Glutamatergic neuron (in vitro differentiated cells): ENCODE measurements at regions not wholly inside any gene's neighbourhood (a gene's known extent, or its start where the extent isn't known, plus 50 kb on each side); places are given as distances from the start of the nearest gene placed in this dataset.

Experiments
- DNase-seq: peaks from one replicate; pipeline ENCODE4 v3.0.0; 2022
- H3K27ac Mint-ChIP-seq: one replicate; pipeline ENCODE4 v1.8.0; 2020; ENCODE audit warnings: mild to moderate bottlenecking, mixed read lengths, inconsistent platforms; ENCODE audit not compliant: unreplicated experiment
- H3K27me3 Mint-ChIP-seq: one replicate; pipeline ENCODE4 v1.8.0; 2020; ENCODE audit warnings: mild to moderate bottlenecking, moderate library complexity, mixed read lengths, inconsistent platforms; ENCODE audit not compliant: unreplicated experiment
- H3K36me3 Mint-ChIP-seq: one replicate; pipeline ENCODE4 v1.8.0; 2020; ENCODE audit warnings: mild to moderate bottlenecking, mixed read lengths, inconsistent platforms; ENCODE audit not compliant: unreplicated experiment
- H3K4me1 Mint-ChIP-seq: one replicate; pipeline ENCODE4 v1.8.0; 2020; ENCODE audit warnings: mild to moderate bottlenecking, low read depth, mixed read lengths, inconsistent platforms; ENCODE audit not compliant: unreplicated experiment
- H3K4me3 Mint-ChIP-seq: one replicate; pipeline ENCODE4 v1.8.0; 2020; ENCODE audit warnings: mild to moderate bottlenecking, mixed read lengths, inconsistent platforms; ENCODE audit not compliant: unreplicated experiment
- H3K9me3 Mint-ChIP-seq: one replicate; pipeline ENCODE4 v1.8.0; 2020; ENCODE audit warnings: mild to moderate bottlenecking, moderate library complexity, mixed read lengths, inconsistent platforms; ENCODE audit not compliant: unreplicated experiment
- CTCF ChIP-seq: fragments of 200-600 bp; sonication (generic); IDR thresholded peaks from one replicate; pipeline ENCODE4 v1.5.0; 2021; ENCODE audit not compliant: partially characterized antibody, unreplicated experiment

- no peaks in the 10 kb centered on the region for H3K27me3 Mint-ChIP-seq
- H3K4me1 Mint-ChIP-seq: peaks cover 14% of the 10 kb centered on the region
- H3K4me3 Mint-ChIP-seq: no peak overlapping the region
- H3K9me3 Mint-ChIP-seq: peaks cover 2% of the 10 kb centered on the region
- DNase-seq: no peak
- TF ChIP-seq CTCF: no peak
- H3K27ac Mint-ChIP-seq: no peak overlapping the region
- no peaks in the 10 kb centered on the region for H3K36me3 Mint-ChIP-seq
These were observed 209.2 kb downstream of the PHLDA1 start for GRCh38 chr12:75822416-75822815.

- no peak overlapping the region for H3K27ac Mint-ChIP-seq
- H3K9me3 Mint-ChIP-seq: peaks cover 2% of the 10 kb centered on the region
- no peaks in the 10 kb centered on the region for H3K27me3 Mint-ChIP-seq
- DNase-seq: no peak
- H3K36me3 Mint-ChIP-seq: no peaks in the 10 kb centered on the region
- H3K4me1 Mint-ChIP-seq: peaks cover 14% of the 10 kb centered on the region
- H3K4me3 Mint-ChIP-seq: no peak overlapping the region
- no peak for TF ChIP-seq CTCF
These were observed 210.6 kb downstream of the PHLDA1 start for GRCh38 chr12:75820848-75821578.

GRCh38 chr12:75820071-75820470, 211.5 kb downstream of the PHLDA1 start:
- Mint-ChIP-seq H3K27ac (no peak overlapping the region), H3K27me3 (no peaks in the 10 kb centered on the region), H3K36me3 (peaks cover 1% of the 10 kb centered on the region), H3K4me1 (peaks cover 17% of the 10 kb centered on the region), H3K4me3 (no peak overlapping the region), H3K9me3 (peaks cover 2% of the 10 kb centered on the region)
- no peak for TF ChIP-seq CTCF
- no peak for DNase-seq

- H3K4me3 Mint-ChIP-seq: no peak overlapping the region
- TF ChIP-seq CTCF: no peak
- DNase-seq: no peak
- peaks cover 2% of the 10 kb centered on the region for H3K9me3 Mint-ChIP-seq
- H3K36me3 Mint-ChIP-seq: peaks cover 5% of the 10 kb centered on the region
- no peak overlapping the region for H3K27ac Mint-ChIP-seq
- H3K4me1 Mint-ChIP-seq: peaks cover 21% of the 10 kb centered on the region
- H3K27me3 Mint-ChIP-seq: no peaks in the 10 kb centered on the region
These were observed 212.1 kb downstream of the PHLDA1 start for GRCh38 chr12:75819512-75819911.

- Mint-ChIP-seq H3K4me3 (no peak overlapping the region), H3K27ac (no peak overlapping the region), H3K9me3 (peaks cover 2% of the 10 kb centered on the region), H3K27me3 (no peaks in the 10 kb centered on the region), H3K36me3 (peaks cover 5% of the 10 kb centered on the region), H3K4me1 (peaks cover 21% of the 10 kb centered on the region)
- no peak for DNase-seq
- no peak for TF ChIP-seq CTCF
These were observed 212.7 kb downstream of the PHLDA1 start for GRCh38 chr12:75818863-75819262.
